SK-N-MC (cell line): ENCODE measurements at regions not wholly inside any gene's neighbourhood (a gene's known extent, or its start where the extent isn't known, plus 50 kb on each side); places are given as distances from the start of the nearest gene placed in this dataset.
"Not testable (repeated sequence)": the region's sequence is repeated elsewhere in the genome, so short reads cannot be mapped to it uniquely, and the experiment has no call there.

ENCODE experiments used
- DNase-seq: peaks from one replicate; pipeline ENCODE4 v3.0.0-alpha.2; 2011; ENCODE audit warnings: low read depth, low spot score
- H3K27ac ChIP-seq: fragments of 200-600 bp; sonication (generic); 2 replicates; pipeline ENCODE4 v1.5.1; 2016; ENCODE audit warnings: mixed run types
- H3K36me3 ChIP-seq: fragments of 200-600 bp; sonication (generic); 2 replicates; pipeline ENCODE4 v1.6.1; 2017; ENCODE audit warnings: antibody characterized with exemption, low read length, mixed read lengths; ENCODE audit not compliant: insufficient read depth
- H3K4me3 ChIP-seq: fragments of 200-600 bp; sonication (generic); 2 replicates; pipeline ENCODE4 v1.5.1; 2016
- H3K9ac ChIP-seq: fragments of 200-600 bp; sonication (generic); 2 replicates; pipeline ENCODE4 v1.8.0; 2017; ENCODE audit warnings: mixed run types, mixed read lengths; ENCODE audit not compliant: insufficient read length
- H3K9me3 ChIP-seq: fragments of 200-600 bp; sonication (generic); 2 replicates; pipeline ENCODE4 v1.6.1; 2017; ENCODE audit warnings: low read depth, mild to moderate bottlenecking, antibody characterized with exemption, low read length, moderate library complexity, mixed read lengths
- EZH2 ChIP-seq: fragments of 200-600 bp; sonication (generic); IDR thresholded peaks from one replicate; pipeline ENCODE4 v1.6.1; 2017; ENCODE audit warnings: antibody characterized with exemption
- FOXP2 ChIP-seq: optimal IDR thresholded peaks from 2 replicates; pipeline ENCODE3; 2011; ENCODE audit warnings: mild to moderate bottlenecking, moderate library complexity; ENCODE audit not compliant: insufficient read depth; ENCODE audit errors: extremely low read length, control extremely low read depth
- POLR2AphosphoS5 ChIP-seq: IDR thresholded peaks from 2 replicates; pipeline ENCODE4 v1.6.1; 2012; ENCODE audit warnings: mild to moderate bottlenecking, low read depth, low read length, borderline replicate concordance

DNA sequence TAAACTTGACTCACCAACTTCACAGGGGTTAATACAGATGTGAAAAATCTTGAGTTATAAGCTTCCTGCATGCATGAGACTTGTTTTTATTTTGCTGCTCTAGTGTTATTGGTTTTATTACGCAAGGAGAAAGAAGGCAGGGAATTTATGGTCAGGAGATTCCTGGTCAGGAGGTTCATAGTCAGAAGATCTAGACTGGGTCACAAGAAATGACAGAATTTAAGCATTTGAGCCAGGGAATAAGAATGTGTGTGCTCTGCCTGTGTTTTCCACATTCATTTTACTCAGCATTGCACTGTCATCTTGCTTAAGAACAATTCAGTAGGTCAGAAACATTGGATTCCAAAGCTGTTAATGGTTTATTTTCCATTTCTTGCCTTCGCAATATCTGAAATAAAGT is 2522.1 kb downstream of the ARAP2 start:
- no peak for DNase-seq
- Histone ChIP-seq H3K27ac (no peak overlapping the region), H3K4me3 (no peak overlapping the region), H3K9ac (no peak overlapping the region), H3K9me3 (no peaks in the 10 kb centered on the region), H3K36me3 (no peaks in the 10 kb centered on the region)
- TF ChIP-seq POLR2AphosphoS5 (no peak), EZH2 (no peak), FOXP2 (no peak)

DNA sequence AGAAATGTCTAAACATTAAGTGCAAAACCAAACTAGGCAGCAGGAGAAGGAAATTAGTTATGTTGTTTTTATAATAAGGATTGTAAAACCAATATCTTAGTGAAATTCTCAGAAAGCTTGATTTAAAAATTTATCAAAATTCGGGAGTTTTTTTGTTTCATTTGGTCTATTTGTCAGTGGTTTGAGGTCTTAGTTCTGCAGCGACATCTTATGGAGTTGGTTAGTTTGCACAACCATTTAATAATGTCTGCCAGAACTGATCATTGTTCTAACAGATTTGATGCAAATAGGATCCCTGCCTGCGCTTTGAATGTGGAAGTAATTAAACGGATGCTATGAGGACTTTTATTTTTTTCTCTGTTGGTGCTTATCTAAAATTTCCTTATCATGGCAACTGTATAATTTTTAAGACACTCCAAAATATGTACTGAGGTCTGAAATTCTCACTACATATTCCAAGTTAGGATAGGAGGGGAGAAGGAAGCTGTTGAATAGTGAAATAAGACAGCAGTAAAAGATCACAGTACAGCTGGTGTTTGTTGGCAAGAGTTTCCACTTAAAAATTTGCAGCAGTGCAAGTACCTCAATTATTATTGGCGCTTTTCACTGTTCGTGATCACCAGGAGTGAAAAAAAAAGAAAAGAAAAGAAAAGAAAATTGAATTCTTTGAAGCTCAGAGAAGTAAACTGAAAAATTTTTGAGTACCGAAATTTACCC is 2521.4 kb downstream of the ARAP2 start:
- no peaks in the 10 kb centered on the region for H3K9me3 ChIP-seq
- DNase-seq, result no peak

DNA sequence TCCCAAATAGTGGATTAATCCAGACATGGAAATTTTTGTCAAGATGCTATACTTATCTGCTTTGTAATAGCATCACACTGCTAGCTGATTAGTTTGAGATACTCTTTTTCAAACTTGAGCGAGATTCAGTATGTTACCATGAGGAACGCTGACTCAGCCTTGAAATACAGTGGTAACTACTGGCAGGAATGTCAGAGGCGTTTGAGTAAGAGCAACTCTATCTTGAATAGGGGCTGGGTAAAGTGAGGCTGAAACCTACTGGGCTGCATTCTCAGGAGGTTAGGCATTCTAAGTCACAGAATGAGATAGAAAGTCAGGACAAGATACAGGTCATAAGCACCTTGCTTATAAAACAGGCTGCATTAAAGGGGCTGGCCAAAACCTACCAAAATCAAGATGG is 2519.6 kb downstream of the ARAP2 start:
- Histone ChIP-seq H3K9ac (no peak overlapping the region), H3K9me3 (no peaks in the 10 kb centered on the region), H3K27ac (no peak overlapping the region), H3K4me3 (no peak overlapping the region), H3K36me3 (no peaks in the 10 kb centered on the region)
- DNase-seq, result no peak
- TF ChIP-seq FOXP2 (no peak), EZH2 (no peak), POLR2AphosphoS5 (no peak)

More for the DNA sequence above, 2521.4 kb downstream of the ARAP2 start:
- H3K9ac ChIP-seq, result no peak overlapping the region
- TF ChIP-seq EZH2 (no peak), FOXP2 (no peak), POLR2AphosphoS5 (no peak)
- no peak overlapping the region for H3K4me3 ChIP-seq
- no peak overlapping the region for H3K27ac ChIP-seq
- H3K36me3 ChIP-seq, result no peaks in the 10 kb centered on the region

DNA sequence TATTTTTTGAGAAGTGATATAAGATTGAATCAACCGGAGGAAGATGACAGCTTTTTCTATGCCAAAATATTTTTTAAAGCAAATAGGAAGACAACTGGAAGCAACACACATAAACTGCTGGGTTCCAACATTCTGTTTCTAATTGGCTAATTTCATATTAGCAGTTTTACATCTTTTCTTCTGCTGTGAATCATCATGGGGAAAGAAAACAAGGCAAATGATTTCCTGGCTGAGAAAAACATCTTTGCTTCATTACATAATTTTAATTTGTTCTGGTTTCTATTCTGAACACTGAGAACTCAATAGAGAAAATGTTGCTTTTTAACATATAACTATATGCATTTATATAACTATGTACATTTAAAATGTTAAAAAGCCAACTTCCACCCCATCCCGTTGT is 2518.5 kb downstream of the ARAP2 start:
- no peak overlapping the region for H3K4me3 ChIP-seq
- TF ChIP-seq FOXP2 (no peak), POLR2AphosphoS5 (no peak), EZH2 (no peak)
- H3K9me3 ChIP-seq, result no peaks in the 10 kb centered on the region
- no peak overlapping the region for H3K9ac ChIP-seq
- no peak for DNase-seq
- no peaks in the 10 kb centered on the region for H3K36me3 ChIP-seq
- no peak overlapping the region for H3K27ac ChIP-seq

DNA sequence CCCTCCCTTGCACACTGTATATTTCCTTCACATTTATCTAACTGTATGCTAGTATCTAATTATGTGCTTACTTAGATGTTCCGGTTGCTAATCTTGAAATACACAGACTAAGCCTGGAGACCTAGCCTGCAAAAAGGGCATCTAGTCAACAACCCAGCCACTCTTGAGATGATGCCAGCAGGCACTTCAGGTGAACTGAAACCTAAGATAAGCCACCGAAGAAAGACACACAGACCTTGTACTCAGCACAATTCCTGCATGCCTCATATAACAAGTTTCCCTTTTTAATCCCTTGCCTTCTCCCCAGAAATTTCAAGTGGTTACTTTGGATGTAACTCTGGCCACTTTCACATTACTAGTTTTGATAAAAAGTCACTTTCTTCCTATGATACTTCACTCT is 2506.6 kb downstream of the ARAP2 start:
- H3K27ac ChIP-seq, result no peak overlapping the region
- no peaks in the 10 kb centered on the region for H3K9me3 ChIP-seq
- H3K4me3 ChIP-seq, result no peak overlapping the region
- TF ChIP-seq POLR2AphosphoS5 (no peak), FOXP2 (no peak), EZH2 (no peak)
- no peak for DNase-seq
- no peak overlapping the region for H3K9ac ChIP-seq
- H3K36me3 ChIP-seq, result no peaks in the 10 kb centered on the region

DNA sequence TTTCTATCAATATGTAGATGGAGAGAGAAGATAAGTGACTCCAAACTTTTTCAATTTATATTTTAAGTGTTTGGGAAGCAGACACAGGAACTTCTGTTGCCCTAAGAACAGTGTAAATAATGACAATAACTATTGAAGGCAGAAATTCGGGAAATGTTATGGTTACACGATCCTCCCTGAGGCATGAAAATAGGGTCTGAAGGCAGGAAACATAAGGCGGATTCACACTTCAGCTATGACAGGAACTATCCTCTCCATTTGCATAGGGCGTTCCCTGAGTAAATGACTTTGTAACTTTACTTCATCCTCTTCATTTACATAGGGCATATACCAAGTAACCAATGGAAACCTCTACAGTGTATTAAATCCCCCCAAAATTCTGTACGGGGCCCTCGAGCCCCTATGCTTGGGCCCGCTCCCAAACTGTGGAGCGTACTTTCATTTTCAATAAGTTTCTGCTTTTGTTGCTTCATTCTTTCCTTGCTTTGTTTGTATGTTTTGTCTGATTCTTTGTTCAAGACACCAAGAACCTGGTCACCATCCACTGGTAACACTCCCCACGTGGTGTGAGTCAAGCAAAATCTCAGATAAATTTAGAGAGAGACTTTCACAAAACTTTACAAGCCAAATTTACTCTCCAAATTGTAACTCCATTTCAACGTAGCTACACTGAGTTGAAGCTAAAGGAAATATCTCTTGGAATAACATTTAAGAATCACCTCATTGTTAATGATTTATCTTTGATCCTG is 2504.3 kb downstream of the ARAP2 start:
- no peaks in the 10 kb centered on the region for H3K36me3 ChIP-seq
- H3K9me3 ChIP-seq, result no peaks in the 10 kb centered on the region
- H3K27ac ChIP-seq, result no peak overlapping the region
- H3K9ac ChIP-seq, result no peak overlapping the region
- no peak overlapping the region for H3K4me3 ChIP-seq
- TF ChIP-seq FOXP2, result no peak
- no peak for TF ChIP-seq POLR2AphosphoS5
- no peak for DNase-seq

DNA sequence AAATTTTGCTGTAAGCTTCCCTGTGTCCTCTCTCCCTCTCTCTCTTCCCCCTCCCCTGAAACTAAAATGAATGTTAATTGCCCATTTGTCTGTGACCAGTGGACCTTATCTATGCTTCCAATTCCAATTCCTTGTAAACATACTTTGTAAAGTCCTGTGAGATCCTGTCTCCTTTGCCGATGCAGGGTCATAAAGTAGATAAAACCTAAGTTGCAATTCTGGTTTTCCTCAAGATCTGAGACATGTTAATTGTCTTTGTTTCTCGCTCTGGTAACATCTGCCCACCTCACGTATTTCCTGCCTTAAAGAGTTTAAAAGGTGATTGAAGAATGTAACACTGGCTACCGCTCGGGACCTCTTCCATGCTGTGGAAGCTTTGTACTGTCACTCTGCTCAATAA is 2503.4 kb downstream of the ARAP2 start:
- DNase-seq, H3K27ac ChIP-seq, H3K36me3 ChIP-seq, H3K4me3 ChIP-seq, H3K9ac ChIP-seq, H3K9me3 ChIP-seq: not testable (repeated sequence)

DNA sequence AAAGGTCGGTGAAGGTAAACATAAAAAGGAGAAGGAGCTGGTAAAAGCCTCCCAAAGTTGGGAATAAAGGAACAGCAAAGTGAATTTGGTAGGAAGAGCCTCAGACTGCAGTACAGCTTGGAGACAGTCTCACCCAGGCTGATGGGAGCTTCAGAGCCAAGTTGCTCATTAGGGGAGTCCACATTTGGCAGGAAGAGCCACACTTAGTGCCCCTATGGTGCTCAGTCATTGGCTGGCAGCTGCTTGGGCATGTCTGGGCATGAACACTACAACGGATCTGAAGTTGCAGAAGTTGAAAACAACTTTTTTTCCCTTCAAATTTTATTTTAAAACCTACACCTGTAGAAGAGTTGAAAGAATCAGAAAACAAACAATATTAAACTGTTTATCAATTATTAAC is 2497.3 kb downstream of the ARAP2 start:
- Histone ChIP-seq H3K27ac (no peak overlapping the region), H3K9ac (no peak overlapping the region), H3K4me3 (no peak overlapping the region), H3K9me3 (no peaks in the 10 kb centered on the region), H3K36me3 (no peaks in the 10 kb centered on the region)
- TF ChIP-seq POLR2AphosphoS5 (no peak), EZH2 (no peak), FOXP2 (no peak)
- no peak for DNase-seq

DNA sequence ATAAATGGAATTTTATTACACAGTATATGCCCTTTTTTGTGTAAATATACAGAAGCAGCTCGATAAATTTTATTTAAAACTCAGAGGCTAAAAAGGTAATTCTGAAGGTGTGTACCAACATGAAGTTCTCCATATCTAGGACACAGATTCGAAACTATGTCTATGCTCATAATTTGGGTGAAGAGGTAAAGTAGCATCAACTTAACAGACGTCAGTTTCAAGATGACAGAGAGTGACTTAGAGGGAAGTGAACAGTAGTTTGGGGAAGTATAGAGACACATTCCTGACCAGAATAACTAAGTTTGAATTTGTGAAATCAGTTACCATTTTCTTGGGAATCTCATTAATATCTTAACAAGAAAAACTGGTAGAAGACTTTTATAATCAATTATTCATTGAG is 2493.3 kb downstream of the ARAP2 start:
- no peak overlapping the region for H3K4me3 ChIP-seq
- H3K9me3 ChIP-seq, result no peaks in the 10 kb centered on the region
- DNase-seq, result no peak
- no peaks in the 10 kb centered on the region for H3K36me3 ChIP-seq
- no peak overlapping the region for H3K9ac ChIP-seq
- no peak for TF ChIP-seq EZH2
- no peak for TF ChIP-seq POLR2AphosphoS5
- TF ChIP-seq FOXP2, result no peak
- H3K27ac ChIP-seq, result no peak overlapping the region
